Activated T-cell treated with anti-CD3 and anti-CD28 coated beads, Interleukin-2, amount 50 U/mL, for 1 hour (primary cell): ENCODE measurements at regions not wholly inside any gene's neighbourhood (a gene's known extent, or its start where the extent isn't known, plus 50 kb on each side); places are given as distances from the start of the nearest gene placed in this dataset.
A peak's percentile ranks its signal among the peaks of the same experiment; 100 is the strongest.
"Not testable (repeated sequence)": the region's sequence is repeated elsewhere in the genome, so short reads cannot be mapped to it uniquely, and the experiment has no call there.

ENCODE experiments used
- DNase-seq: peaks from one replicate; pipeline ENCODE4 v3.0.0-alpha.2; 2020

DNA sequence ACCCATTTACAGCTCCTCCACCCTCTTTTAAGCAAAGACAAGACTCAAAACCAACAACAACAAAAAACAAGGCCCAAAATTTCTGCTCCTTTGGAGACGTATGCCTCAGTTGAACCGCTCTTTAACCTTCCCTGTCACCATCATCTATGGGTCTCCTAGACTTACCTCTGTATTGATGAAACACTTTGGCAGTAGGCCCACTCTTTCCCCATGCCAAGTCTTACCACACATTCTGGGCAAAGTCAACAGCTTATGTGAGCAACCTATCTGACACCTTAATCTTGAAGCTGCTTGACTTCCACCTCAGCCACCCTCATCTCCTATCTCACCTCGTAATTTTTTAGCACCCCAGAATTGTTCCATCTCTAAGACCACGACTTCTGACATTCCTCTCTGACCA is 99.7 kb upstream of the CXorf66 start:
- DNase-seq, result no peak

DNA sequence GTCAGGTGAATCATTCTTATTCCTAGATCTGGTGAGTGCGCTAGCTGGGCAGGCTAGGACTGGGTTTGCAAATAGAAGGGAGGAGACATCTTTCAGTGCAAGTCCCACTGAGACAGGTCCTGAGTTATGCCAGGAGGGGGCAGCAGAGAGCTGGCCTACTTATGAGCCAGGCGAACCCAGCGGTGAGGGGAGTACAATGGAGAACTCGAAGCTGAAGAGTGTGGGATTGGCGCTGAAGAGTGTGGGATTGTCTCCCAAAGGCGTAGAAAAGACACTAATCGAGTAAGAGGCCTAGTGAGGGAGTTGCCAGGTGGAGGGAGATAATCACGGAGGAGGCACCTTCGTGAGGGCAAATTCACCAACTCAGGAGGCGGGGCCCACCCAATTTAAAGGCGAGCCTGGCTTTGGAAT is 91.7 kb upstream of the CXorf66 start:
- peak; percentile 50 for DNase-seq

DNA sequence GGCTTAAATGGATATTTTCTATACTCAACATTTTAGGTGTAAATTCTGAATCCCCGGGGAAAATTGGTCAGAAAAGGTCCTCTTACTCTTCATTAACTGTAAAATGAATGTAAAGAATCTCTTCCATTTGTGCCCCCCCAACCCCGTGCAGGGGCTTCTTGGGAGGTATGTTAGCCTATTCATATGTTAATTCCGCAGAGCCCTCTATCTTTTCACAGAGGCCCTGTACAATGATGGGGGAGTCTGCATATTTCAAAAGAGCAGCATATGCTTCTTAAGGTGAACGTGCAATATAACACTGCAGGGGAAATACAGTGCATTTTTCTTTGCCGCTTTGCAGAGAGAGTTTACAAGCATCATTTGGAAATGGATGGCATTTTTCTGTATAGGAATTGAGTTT is 88.5 kb upstream of the CXorf66 start:
- DNase-seq, result no peak

DNA sequence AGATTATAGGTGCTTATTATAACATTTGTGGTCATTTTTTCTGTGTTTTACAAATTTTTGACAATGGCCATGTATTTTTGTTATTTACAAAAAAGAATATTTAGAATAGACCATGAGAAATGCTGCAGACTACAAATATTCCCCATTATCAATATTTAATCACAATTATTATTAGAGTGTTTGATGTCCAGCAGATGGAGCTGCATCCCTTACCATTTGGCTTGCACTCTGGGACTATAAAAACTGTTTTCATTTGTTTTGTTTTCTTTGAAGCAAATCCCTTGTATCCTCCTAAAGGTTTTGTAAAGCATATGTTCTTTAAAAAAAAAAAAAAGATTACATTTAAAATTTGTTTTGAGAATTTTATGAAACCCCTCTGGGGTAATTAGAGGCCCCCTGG is 85.6 kb upstream of the CXorf66 start:
- no peak for DNase-seq

DNA sequence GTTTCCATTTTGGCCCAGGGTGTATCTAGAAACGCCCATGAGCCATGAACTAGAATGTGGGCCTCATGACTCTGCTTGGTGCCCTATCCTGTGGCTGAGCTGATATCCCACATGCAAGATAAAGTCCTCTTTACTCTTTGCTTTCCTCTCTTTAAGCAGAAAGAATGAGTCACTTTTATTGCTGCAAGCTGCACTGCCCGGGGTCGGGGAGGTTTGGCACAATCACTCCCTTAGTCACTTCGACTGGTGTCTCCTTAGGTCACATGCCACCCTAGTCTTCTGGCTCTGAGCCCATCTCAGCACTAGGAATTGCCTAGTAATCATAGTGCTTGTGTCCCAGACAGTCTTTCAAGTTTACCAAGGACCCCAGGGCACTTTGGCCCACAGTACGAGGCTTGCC is 75.1 kb upstream of the CXorf66 start:
- DNase-seq, result no peak

DNA sequence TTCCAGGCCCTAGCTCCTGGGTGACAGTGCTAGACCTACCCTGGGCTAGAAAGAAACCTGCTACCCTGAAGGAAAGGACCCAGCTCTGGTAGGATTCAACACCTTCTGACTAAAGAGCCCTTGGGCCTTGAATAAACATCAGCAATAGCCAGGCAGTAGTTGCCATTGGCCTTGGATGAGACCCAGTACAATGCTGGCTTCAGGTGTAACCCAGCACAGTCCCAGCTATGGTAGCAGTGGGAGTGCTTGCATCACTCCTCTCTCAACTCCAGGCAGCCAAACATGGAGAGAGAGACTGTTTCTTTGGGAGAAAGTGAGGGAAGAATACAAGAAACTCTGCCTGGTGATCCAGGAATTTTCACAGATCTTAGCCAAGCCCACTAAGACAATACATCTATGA is 73.5 kb upstream of the CXorf66 start:
- DNase-seq, result no peak

DNA sequence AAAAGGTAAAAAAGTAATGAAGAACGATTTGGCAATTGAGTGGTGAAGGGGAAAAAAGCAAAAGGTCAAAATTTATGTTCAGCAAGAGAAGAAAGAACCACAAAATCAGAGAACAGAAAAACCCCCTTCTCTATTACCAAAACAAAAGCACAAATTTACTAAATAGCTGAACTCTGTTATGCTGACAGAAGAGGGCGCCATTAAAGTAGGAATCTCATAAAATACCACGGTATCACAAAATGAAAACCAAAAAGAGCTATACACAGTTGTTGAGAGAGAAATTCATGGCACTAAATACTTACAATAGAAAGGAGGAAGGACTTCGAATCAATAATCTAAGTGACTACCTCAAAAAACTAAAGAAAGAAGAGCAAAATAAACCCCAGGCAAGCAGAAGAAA is 69.6 kb upstream of the CXorf66 start:
- no peak for DNase-seq

DNA sequence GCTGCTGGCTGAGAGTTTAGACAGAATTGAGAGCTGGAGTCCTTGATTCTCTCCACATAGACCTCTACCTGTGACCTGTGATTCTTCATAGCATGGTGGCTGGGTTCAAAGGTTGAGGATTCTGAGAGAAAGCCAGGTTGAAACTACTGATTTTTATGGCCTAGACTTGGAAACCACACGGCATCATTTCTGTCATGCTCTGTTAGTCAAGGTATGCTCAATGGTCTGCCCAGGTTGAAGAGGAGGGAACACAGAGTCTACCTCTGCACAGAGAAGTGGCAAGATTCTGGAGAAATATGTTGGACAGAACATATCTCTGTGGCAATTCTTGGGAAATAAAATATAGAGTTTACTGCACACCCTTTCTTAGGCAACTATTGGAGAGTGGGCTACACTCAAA is 57.2 kb upstream of the CXorf66 start:
- no peak for DNase-seq

DNA sequence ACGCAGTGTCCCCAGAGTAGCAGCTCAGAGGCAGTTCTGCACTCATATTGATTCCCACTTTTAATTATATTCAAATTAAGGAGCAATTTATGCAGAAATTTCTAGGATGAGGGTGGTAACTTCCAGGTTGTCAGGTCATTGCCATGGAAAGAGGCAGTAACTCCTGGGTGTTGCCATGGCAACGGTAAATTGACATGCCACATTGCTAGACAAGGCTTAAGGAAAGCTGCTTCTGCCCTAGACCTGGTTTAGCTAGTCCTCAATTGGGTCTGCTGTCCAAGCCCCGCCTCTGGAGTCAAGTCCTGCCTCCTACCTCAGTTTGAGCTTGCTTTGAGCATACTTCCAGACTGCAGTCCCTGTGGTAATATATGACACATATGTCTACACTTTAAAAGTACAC is 53.8 kb upstream of the CXorf66 start:
- not testable (repeated sequence) for DNase-seq
